ENCODE measurements at regions not wholly inside any gene's neighbourhood (a gene's known extent, or its start where the extent isn't known, plus 50 kb on each side); places are given as distances from the start of the nearest gene placed in this dataset.

DNA sequence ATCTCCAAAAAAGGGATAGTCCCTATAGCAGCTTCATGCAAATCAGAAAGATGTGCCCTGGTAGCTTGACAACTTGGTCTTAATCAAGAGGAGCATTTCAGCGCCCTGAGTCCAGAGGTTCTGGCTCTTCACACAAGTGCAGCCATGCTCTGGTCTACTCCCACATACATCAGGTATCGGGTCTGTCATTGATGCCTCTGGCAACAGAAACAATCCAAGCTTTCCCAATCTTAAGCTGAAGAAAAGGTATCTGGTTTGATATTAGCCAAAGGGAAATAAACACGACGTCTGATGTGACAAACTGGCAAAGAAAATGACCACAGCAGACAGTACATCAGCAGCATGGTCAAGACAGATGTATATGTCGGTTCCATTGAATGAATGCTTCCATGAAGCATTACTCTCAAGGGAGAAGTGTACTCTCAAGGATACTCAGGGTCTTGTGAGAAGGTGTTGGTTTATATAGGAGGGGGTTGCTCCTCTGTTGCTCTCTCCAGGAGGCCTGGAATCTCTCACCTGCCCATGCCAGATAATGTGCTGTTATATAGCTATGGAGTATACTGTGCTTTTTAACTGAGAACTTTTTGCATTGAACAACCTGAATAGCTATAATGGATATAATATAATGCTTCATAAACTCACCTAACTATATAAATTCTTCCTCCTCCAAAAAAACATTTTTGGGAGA lies 879.6 kb upstream of the PCDH10 start:
- TF ChIP-seq, protein P1, sequence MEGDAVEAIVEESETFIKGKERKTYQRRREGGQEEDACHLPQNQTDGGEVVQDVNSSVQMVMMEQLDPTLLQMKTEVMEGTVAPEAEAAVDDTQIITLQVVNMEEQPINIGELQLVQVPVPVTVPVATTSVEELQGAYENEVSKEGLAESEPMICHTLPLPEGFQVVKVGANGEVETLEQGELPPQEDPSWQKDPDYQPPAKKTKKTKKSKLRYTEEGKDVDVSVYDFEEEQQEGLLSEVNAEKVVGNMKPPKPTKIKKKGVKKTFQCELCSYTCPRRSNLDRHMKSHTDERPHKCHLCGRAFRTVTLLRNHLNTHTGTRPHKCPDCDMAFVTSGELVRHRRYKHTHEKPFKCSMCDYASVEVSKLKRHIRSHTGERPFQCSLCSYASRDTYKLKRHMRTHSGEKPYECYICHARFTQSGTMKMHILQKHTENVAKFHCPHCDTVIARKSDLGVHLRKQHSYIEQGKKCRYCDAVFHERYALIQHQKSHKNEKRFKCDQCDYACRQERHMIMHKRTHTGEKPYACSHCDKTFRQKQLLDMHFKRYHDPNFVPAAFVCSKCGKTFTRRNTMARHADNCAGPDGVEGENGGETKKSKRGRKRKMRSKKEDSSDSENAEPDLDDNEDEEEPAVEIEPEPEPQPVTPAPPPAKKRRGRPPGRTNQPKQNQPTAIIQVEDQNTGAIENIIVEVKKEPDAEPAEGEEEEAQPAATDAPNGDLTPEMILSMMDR (IDR thresholded peaks at IDR 0.05; ENCODE audit: insufficient read depth, low read length, poor library complexity, severe bottlenecking): no peak
- no peak for TF ChIP-seq EZH2phosphoT487 (conservative IDR thresholded peaks at IDR 0.05; ENCODE audit: low read length)

All from SU-DHL-6 (cell line).